NOMO-1 treated with DMSO at 0.1 percent for 48 hours (cell line): ENCODE measurements at regions not wholly inside any gene's neighbourhood (a gene's known extent, or its start where the extent isn't known, plus 50 kb on each side); places are given as distances from the start of the nearest gene placed in this dataset.
"Not testable (repeated sequence)": the region's sequence is repeated elsewhere in the genome, so short reads cannot be mapped to it uniquely, and the experiment has no call there.

Experiments
- DNase-seq: peaks from one replicate; lab custom pipeline; 2025; ENCODE audit not compliant: unreplicated experiment; lab: John Stamatoyannopoulos, UW

DNA sequence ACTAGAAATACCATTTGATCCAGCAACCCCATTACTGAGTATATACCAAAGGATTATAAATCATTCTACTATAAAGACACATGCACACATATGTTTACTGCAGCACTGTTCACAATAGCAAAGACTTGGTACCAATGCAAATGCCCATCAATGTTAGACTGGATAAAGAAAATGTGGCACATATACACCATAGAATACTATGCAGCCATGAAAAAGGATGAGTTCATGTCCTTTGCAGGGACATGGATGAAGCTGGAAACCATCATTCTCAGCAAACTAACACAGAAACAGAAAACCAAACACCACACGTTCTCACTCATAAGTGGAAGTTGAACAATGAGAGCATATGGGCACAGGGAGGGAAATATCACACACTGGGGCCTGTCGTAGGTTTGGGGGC is 106.0 kb downstream of the SPATA18 start:
- not testable (repeated sequence) for DNase-seq

GRCh38 chr4:52157641-52158316 is 106.7 kb downstream of the SPATA18 start:
- no peak for DNase-seq

DNA sequence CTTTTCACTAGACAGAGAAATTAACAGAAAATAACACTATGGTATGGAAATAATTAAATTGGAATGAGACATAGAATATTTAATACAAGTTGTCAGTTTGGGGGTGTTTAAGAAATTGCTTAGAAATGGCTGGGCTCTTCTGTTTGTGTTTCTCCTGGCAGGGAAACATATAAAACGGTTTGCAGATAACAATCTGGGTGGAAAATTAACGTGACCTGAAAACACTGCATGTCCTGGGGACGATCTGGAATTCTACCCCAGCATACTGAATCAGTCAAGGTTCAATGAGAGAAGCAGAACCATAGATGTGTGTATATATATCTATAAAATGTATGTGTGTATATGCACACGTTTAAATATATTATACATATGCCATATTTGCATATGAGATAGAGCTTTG is 109.8 kb downstream of the SPATA18 start:
- no peak for DNase-seq

GRCh38 chr4:52164116-52164515 is 113.0 kb downstream of the SPATA18 start:
- no peak for DNase-seq

GRCh38 chr4:52172166-52172565 is 121.1 kb downstream of the SPATA18 start:
- DNase-seq, result peak; percentile 2

- no peak for DNase-seq
Measured at GRCh38 chr4:52173470-52174045, 122.5 kb downstream of the SPATA18 start.

DNA sequence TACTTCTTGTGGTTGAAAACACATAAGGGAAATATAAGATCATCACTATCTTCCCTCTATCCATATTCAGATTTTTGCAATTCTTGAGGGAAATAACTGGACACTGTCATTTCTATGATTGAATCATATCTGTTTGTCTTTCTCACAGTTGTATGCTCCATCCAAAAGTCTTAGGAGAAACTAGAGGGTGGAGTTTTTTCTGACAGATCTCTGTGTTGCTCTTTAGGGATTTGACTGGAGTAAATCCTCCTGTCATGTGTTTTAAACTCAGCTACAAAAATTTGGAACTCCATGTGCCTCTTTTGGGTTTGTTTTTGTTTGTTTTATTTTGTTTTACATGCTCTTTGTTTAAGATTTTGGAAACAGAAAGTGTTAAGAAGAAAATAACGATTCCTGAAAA is 136.5 kb downstream of the SPATA18 start:
- DNase-seq, result no peak

DNA sequence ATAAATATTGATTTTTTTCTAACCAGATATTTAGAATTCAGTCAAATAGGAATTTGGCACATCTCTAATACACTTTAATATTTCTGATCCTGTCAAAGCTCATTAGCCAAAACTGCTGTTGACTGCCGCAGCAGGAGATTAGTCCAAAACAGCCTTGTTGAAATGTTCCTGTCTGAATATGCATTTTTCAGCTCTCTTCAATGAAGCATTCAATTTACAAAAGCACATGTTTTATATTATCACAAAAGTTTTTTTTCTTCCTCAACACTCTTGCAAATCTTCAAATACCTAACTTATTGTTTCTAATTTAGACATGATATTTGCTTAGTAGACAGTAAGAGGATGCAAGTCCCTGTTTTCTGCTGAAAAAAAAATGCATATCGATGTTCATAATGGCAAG is 140.9 kb downstream of the SPATA18 start:
- no peak for DNase-seq

DNA sequence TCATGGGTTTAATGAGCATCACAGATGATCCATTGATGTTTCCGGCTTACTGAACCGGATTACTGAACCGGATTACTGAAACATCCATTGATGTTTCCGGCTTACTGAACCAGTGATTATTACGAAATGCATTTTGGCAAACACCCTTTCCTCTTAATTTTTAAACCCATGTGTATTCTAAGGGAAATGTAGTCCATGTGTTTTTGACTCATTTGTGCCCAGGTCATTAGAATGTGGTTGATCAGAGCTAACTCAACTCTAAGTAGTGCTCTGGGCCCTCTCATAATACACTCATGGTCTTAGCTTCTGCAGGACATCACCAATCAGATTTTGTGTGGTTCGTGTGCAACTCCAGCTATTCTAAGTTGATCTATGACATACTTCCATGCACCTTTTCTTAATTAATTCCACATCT is 141.6 kb downstream of the SPATA18 start:
- DNase-seq, result no peak

DNA sequence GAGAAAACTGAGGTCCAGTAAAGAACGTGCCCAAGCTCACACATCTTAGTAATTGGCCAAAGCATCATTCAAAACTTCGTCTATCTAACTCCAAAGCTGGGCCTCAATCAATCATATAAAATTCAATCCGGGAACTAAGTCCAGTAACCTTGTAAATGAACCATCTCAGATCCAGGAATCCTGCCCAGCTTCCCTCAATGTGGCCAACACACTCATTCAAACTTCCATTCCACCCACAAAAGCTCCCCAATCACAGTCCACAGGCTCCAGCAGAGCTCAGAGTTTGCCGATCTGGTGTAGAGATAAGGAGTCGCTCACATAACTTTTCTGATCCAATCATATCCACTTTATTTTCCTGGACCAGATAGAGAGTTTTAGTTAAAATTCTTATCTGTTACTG is 144.8 kb downstream of the SPATA18 start:
- DNase-seq, result no peak

- no peak for DNase-seq
Measured at GRCh38 chr4:52196606-52197130, 145.6 kb downstream of the SPATA18 start.

DNA sequence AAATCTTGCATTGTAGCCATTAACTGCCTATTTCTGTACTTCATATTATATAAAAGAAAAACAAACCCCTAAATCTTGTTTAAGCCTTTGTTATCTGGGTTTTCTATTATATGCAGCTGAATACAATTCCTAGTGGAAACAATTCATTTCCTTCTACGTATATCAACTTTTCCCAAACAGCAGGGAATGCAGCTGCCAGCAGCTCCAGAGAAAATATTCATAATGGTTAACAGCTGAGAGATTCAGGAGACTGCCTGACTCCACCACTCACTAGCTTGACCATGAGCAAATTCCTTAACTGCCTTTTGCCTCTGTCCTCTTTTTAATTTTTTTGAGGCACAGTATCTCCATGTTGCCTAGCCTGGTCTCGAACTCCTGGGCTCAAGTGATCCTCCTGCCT is 146.2 kb downstream of the SPATA18 start:
- no peak for DNase-seq

DNA sequence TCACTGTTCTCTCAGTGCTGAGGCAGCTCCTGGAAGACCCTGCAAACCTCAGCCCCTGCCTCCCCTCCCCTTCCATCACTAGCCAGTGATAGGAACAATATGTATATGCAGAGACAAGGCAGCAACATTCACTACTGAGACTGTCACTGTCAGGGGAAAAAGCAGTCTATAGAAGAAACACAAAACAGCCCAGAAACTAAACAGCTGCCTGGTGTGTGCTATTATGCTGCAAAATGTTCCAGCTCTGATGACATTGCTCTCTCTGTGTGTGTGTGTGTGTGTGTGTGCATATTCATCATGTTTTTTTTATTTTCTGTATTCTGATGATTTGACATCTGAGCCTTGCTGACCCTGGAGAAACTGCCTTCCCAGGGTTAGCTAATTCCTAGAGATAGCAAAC is 147.2 kb downstream of the SPATA18 start:
- no peak for DNase-seq

GRCh38 chr4:52199574-52200338 is 148.7 kb downstream of the SPATA18 start:
- DNase-seq, result no peak

GRCh38 chr4:52200339-52200725 is 149.2 kb downstream of the SPATA18 start:
- DNase-seq, result no peak

- no peak for DNase-seq
Measured at GRCh38 chr4:52201715-52202114, 150.6 kb downstream of the SPATA18 start.

DNA sequence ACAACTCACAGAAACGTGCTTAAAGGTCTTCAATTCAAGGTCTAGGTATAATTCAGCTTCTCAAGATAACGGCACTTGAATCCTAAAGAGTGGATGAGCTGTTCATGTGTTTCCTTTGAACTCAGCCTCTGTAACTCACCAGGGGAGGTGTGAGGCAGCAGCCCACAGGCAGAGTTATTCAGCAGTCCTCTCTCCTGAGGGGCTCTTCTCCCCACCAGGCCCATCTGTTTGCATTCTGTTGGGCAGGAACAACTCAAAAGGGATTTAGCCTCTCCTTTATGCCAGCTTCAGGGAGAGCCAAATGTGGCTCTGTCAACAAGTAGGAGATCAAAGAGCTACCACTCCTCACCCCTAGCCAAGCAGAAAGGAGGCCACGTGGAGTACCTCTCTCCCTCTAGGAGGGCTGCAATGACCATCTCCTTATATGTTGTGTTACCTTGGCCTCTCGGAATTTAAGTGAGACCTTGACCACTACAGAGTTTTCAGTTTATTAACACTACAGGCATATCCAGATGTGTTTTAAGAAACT is 151.2 kb downstream of the SPATA18 start:
- DNase-seq, result no peak

- no peak for DNase-seq
Measured at GRCh38 chr4:52202931-52203330, 151.8 kb downstream of the SPATA18 start.

DNA sequence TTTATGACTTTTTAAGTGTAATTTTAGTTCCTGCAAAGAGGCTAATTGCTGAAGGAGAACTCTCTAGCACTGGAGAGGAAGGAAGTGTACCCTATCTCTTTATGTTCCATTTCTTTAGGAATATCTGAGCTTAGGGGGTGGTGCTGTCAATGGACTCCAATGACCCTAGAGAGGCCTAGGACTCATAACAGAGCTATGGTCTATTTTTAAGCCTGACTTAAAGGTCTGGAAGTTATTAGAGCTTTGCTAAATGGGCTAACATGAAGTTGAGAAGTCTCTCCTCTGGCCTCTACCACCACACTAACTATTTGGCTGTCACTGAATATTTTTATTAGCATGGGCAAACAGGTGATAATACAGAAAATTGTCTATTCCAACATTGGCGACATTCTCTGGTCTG is 152.2 kb downstream of the SPATA18 start:
- DNase-seq, result no peak

- no peak for DNase-seq
Measured at GRCh38 chr4:52204921-52205320, 153.8 kb downstream of the SPATA18 start.

DNA sequence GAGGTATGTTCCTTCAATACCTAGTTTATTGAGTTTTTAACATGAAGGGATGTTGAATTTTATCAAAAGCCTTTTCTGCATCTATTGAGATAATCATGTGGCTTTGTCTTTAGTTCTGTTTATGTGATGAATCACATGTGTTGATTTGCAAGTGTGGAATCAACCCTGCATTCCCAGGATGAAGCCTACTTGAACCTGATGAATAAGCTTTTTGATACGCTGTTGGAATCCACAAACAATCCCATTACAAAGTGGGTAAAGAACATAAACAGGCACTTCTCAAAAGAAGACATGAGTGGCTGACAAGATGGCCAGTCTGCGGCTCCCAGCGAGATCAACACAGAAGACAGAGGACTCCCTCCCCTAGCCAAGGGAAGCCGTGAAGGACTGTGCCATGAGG is 156.0 kb downstream of the SPATA18 start:
- DNase-seq, result not testable (repeated sequence)

GRCh38 chr4:52212702-52213101 is 161.6 kb downstream of the SPATA18 start:
- DNase-seq, result no peak
